ENCODE measurements at regions not wholly inside any gene's neighbourhood (a gene's known extent, or its start where the extent isn't known, plus 50 kb on each side); places are given as distances from the start of the nearest gene placed in this dataset.

DNA sequence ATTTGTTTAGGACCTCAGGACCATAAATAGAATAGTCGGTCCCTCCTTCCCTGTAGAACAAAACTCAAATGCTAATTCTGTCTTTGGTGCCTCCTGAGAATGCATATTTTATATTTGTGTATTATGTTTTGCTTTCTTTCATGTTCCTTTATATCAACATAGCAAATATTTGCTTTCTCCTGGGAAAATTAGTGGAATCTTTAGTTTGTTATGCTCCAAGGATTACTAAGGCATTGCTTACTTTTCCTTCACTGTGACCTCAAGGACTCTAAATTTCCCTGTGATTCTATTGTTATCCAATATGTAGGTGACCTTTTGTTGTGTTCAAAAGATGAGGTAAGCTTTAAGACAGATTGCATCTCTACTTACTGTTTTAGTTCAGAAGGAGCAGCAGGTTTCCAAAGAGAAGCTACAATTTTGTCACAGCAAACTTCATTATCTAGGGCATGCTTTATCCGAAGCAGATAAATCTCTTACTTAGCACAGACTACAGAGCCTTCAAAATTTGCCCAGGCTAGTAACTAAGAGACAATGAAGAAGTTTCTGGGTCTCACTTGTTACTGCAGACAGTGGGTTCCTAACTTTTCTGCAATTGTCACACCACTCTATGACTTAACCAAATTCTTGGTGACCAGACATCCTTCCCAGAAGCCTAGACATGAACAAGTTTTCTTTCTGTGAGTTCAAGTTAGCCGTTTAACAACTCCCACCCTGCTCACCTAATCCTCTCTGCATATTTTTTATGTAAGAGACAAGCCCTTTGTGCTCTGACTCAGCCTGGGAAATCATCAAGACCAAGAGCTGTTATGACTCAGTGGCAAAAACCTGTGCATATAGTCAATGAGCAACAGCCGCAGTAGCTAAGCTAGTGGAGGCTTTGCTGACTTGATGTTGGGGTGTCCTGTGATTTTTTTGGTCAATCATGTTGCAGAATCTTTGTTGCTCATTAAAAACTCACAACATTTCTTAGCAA, 378.8 kb downstream of the QKI start:
- no peaks in the 10 kb centered on the region for H3K4me1 ChIP-seq (ENCODE audit: low read depth, poor library complexity, severe bottlenecking)
- H3K9ac ChIP-seq: no peak overlapping the region
- H4K20me1 ChIP-seq (ENCODE audit: insufficient read depth): no peaks in the 10 kb centered on the region
- H3K27me3 ChIP-seq (ENCODE audit: insufficient read depth, low read depth): no peaks in the 10 kb centered on the region
- no peak overlapping the region for H3K4me2 ChIP-seq
- H3K36me3 ChIP-seq (ENCODE audit: insufficient read depth): no peaks in the 10 kb centered on the region
- no peaks in the 10 kb centered on the region for H3K79me2 ChIP-seq (ENCODE audit: insufficient read depth, low read depth)
- TF ChIP-seq, protein P1, sequence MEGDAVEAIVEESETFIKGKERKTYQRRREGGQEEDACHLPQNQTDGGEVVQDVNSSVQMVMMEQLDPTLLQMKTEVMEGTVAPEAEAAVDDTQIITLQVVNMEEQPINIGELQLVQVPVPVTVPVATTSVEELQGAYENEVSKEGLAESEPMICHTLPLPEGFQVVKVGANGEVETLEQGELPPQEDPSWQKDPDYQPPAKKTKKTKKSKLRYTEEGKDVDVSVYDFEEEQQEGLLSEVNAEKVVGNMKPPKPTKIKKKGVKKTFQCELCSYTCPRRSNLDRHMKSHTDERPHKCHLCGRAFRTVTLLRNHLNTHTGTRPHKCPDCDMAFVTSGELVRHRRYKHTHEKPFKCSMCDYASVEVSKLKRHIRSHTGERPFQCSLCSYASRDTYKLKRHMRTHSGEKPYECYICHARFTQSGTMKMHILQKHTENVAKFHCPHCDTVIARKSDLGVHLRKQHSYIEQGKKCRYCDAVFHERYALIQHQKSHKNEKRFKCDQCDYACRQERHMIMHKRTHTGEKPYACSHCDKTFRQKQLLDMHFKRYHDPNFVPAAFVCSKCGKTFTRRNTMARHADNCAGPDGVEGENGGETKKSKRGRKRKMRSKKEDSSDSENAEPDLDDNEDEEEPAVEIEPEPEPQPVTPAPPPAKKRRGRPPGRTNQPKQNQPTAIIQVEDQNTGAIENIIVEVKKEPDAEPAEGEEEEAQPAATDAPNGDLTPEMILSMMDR (conservative IDR thresholded peaks at IDR 0.05; ENCODE audit: low read depth, low read length): no peak
- H3K4me3 ChIP-seq (IDR thresholded peaks at IDR 0.05; ENCODE audit: insufficient read depth, low read depth, low read length): no peak overlapping the region
- H3K27ac ChIP-seq: no peak overlapping the region
- no peak overlapping the region for H2AFZ ChIP-seq (ENCODE audit: low read depth)

DNA sequence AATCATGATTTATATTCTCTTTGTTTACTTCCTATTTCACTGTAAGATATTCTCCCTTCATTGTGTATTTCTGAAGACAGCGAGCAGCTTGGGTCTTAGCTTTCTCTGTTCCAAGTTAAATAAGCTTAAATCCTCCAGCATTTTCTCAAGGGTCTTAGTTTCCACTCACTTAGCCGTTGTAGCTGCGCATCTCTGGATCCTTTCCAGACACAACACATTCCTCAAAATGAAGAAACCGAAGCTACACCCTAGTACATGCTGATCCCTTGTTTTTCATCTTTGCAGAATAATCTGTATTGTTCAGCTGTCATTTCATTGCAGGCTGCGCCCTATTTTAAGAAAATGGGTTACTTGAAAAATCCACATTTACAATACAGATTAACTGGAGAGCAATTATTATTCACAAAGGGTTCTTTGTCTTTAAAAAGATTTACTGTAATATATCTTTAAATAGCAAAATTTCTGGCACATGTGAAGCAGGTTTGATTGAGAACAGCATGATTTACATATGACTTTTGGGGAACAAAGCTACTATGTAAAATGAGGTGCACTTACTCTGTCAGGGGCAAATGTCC, 375.8 kb downstream of the QKI start:
- Histone ChIP-seq H3K4me1 (ENCODE audit: low read depth, poor library complexity, severe bottlenecking) (no peaks in the 10 kb centered on the region), H3K4me2 (no peak overlapping the region), H3K79me2 (ENCODE audit: insufficient read depth, low read depth) (no peaks in the 10 kb centered on the region), H3K27ac (no peak overlapping the region), H3K4me3 (IDR thresholded peaks at IDR 0.05; ENCODE audit: insufficient read depth, low read depth, low read length) (no peak overlapping the region), H3K9ac (no peak overlapping the region), H3K36me3 (ENCODE audit: insufficient read depth) (no peaks in the 10 kb centered on the region), H3K27me3 (ENCODE audit: insufficient read depth, low read depth) (no peaks in the 10 kb centered on the region), H2AFZ (ENCODE audit: low read depth) (no peak overlapping the region), H4K20me1 (ENCODE audit: insufficient read depth) (no peaks in the 10 kb centered on the region)
- TF ChIP-seq, protein P1 (conservative IDR thresholded peaks at IDR 0.05; ENCODE audit: low read depth, low read length): no peak

DNA sequence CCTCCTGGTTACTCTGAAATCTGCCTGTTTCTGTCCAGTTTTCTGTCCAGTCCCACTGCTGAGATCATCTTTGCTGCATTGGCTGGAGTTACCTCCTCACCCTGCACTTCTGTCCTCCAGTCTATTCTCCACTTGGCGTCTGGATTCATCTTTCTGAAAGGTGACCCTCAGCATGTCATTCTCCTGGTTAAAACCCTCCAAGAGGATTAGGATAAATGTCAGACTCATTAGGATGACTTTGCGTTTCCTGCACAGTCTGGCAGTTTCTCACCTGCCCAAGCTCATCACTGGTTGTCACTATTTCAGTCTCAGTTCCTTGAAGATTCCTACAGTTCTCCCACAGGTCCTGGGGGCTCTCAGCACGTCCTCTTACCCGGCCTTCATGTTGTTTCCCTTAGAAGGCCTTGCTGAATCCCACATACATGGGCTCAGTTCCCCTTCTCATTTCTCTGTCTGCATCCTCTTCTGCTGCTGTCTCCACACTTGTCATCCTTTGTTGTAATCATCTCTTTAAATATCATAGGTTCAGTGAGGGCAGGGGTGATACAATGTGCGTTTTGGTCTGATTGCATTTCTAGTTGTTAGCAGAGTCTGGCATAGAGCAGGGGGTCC, 374.8 kb downstream of the QKI start:
- Histone ChIP-seq H3K9ac (no peak overlapping the region), H3K36me3 (ENCODE audit: insufficient read depth) (no peaks in the 10 kb centered on the region), H3K4me2 (no peak overlapping the region), H3K4me3 (IDR thresholded peaks at IDR 0.05; ENCODE audit: insufficient read depth, low read depth, low read length) (no peak overlapping the region), H3K79me2 (ENCODE audit: insufficient read depth, low read depth) (no peaks in the 10 kb centered on the region), H3K27ac (no peak overlapping the region), H4K20me1 (ENCODE audit: insufficient read depth) (no peaks in the 10 kb centered on the region), H3K4me1 (ENCODE audit: low read depth, poor library complexity, severe bottlenecking) (no peaks in the 10 kb centered on the region), H3K27me3 (ENCODE audit: insufficient read depth, low read depth) (no peaks in the 10 kb centered on the region), H2AFZ (ENCODE audit: low read depth) (no peak overlapping the region)
- TF ChIP-seq, protein P1 (conservative IDR thresholded peaks at IDR 0.05; ENCODE audit: low read depth, low read length): no peak

DNA sequence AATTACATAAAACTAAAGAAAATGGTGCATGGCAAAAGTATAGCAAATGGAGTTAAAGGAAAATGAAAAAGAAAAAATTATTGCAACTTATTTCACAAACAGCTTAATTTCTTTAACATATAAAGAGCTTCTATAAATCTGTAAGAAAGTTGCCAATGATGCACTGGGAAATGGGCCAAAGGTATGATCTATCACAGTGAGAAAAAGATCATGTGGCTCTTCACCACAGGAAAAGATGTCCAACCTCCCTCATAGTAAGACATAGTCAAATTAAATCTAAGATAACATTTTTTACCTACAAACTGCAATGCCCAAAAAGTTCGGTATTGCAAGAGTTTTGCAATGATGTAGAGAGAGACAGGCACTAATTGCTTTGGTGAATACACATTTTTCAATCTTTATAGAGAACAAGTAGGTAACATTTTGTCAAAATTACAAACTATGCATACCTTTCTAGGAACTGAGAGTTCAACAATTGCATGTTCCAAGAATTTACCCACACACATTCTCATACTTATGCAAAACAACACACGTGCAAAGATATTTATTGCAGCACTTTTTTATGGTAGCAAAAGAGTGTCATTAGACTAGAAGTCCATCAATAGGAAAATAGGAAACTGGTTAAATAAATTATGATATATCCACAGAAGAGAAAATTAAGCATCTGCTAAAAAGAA, 372.6 kb downstream of the QKI start:
- no peak overlapping the region for H2AFZ ChIP-seq (ENCODE audit: low read depth)
- no peaks in the 10 kb centered on the region for H3K4me1 ChIP-seq (ENCODE audit: low read depth, poor library complexity, severe bottlenecking)
- no peaks in the 10 kb centered on the region for H4K20me1 ChIP-seq (ENCODE audit: insufficient read depth)
- H3K27ac ChIP-seq: no peak overlapping the region
- H3K9ac ChIP-seq: no peak overlapping the region
- H3K79me2 ChIP-seq (ENCODE audit: insufficient read depth, low read depth): no peaks in the 10 kb centered on the region
- TF ChIP-seq, protein P1 (conservative IDR thresholded peaks at IDR 0.05; ENCODE audit: low read depth, low read length): no peak
- no peaks in the 10 kb centered on the region for H3K36me3 ChIP-seq (ENCODE audit: insufficient read depth)
- H3K4me3 ChIP-seq (IDR thresholded peaks at IDR 0.05; ENCODE audit: insufficient read depth, low read depth, low read length): no peak overlapping the region
- H3K4me2 ChIP-seq: no peak overlapping the region
- no peaks in the 10 kb centered on the region for H3K27me3 ChIP-seq (ENCODE audit: insufficient read depth, low read depth)
